Karpas-422 (cell line): ENCODE measurements at regions not wholly inside any gene's neighbourhood (a gene's known extent, or its start where the extent isn't known, plus 50 kb on each side); places are given as distances from the start of the nearest gene placed in this dataset.

Source experiments
- DNase-seq: peaks from one replicate; pipeline ENCODE4 v3.0.0-alpha.2; 2015
- H2AFZ ChIP-seq: fragments of 200-600 bp; sonication (generic); 2 replicates; pipeline ENCODE4 v1.6.1; 2014; ENCODE audit warnings: antibody characterized with exemption, low read length, mixed read lengths
- H3K27ac ChIP-seq: fragments of 200-600 bp; sonication (generic); 2 replicates; pipeline ENCODE4 v1.5.1; 2014; ENCODE audit warnings: mild to moderate bottlenecking, low read length, moderate library complexity
- H3K27me3 ChIP-seq: fragments of 200-600 bp; sonication (generic); 2 replicates; pipeline ENCODE4 v1.6.1; 2014; ENCODE audit warnings: low read length, mixed read lengths
- H3K36me3 ChIP-seq: fragments of 200-600 bp; sonication (generic); 2 replicates; pipeline ENCODE4 v1.6.1; 2014; ENCODE audit warnings: low read length, mixed read lengths; ENCODE audit not compliant: insufficient read depth
- H3K4me1 ChIP-seq: fragments of 200-600 bp; sonication (generic); 2 replicates; pipeline ENCODE4 v1.6.1; 2014; ENCODE audit warnings: mild to moderate bottlenecking, low read length, mixed read lengths
- H3K4me2 ChIP-seq: fragments of 200-600 bp; sonication (generic); 2 replicates; pipeline ENCODE4 v1.6.1; 2014; ENCODE audit warnings: low read length, low read depth, mild to moderate bottlenecking; ENCODE audit not compliant: poor library complexity, severe bottlenecking
- H3K4me3 ChIP-seq: fragments of 200-600 bp; sonication (generic); 2 replicates; pipeline ENCODE4 v1.5.1; 2014; ENCODE audit warnings: mild to moderate bottlenecking, antibody characterized with exemption, low read length, mixed read lengths
- H3K79me2 ChIP-seq: fragments of 200-600 bp; sonication (generic); 2 replicates; pipeline ENCODE4 v1.6.1; 2014; ENCODE audit warnings: mild to moderate bottlenecking, low read length, mixed read lengths
- H3K9ac ChIP-seq: fragments of 200-600 bp; sonication (generic); 2 replicates; pipeline ENCODE4 v1.6.0; 2014; ENCODE audit warnings: low read length
- H3K9me2 ChIP-seq: fragments of 200-600 bp; sonication (generic), shearing (Covaris generic); replicated peaks from 2 replicates; pipeline ENCODE4 v1.6.0; 2014; ENCODE audit warnings: mild to moderate bottlenecking, low read length, moderate library complexity; ENCODE audit not compliant: insufficient read depth
- H3K9me3 ChIP-seq: fragments of 300-700, 200-600 bp; sonication (generic); 2 replicates; pipeline ENCODE4 v1.6.1; 2014; ENCODE audit warnings: low read length, mixed read lengths
- H4K20me1 ChIP-seq: fragments of 200-600 bp; sonication (generic); 2 replicates; pipeline ENCODE4 v1.6.1; 2014; ENCODE audit warnings: mild to moderate bottlenecking, antibody characterized with exemption, low read length, low read depth; ENCODE audit not compliant: insufficient read depth

GRCh38 chr15:37209041-37209363, 108.7 kb upstream of the MEIS2 start:
- H3K27ac ChIP-seq: no peak overlapping the region
- no peaks in the 10 kb centered on the region for H3K4me1 ChIP-seq
- DNase-seq: no peak
- H3K79me2 ChIP-seq: no peaks in the 10 kb centered on the region
- H3K27me3 ChIP-seq: no peaks in the 10 kb centered on the region
- H3K4me2 ChIP-seq: no peak overlapping the region
- no peaks in the 10 kb centered on the region for H3K36me3 ChIP-seq
- no peaks in the 10 kb centered on the region for H4K20me1 ChIP-seq
- H2AFZ ChIP-seq: no peak overlapping the region
- H3K9ac ChIP-seq: no peak overlapping the region
- H3K9me3 ChIP-seq: no peaks in the 10 kb centered on the region
- no peaks in the 10 kb centered on the region for H3K9me2 ChIP-seq
- no peak overlapping the region for H3K4me3 ChIP-seq

DNA sequence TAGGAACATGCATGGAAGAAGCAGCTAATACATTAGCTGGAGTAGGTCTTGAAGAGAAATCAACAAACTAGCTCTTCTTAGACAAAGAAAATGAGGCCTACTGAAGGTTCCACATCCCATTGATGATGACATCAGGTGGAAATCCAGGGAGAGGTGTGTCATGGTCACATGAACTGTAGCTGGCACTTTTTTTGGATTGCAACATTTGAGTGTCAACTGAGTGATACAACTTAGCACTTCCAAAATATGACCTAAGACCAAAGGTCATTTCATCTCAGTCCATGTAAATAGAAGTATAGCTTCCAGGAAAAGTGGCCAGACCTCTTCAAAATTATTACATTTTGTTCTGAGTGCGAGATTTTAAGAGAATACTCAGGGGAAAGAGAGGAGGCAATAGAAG, 117.2 kb upstream of the MEIS2 start:
- no peak overlapping the region for H3K9ac ChIP-seq
- H3K36me3 ChIP-seq: no peaks in the 10 kb centered on the region
- H3K27ac ChIP-seq: no peak overlapping the region
- H3K79me2 ChIP-seq: no peaks in the 10 kb centered on the region
- H3K9me3 ChIP-seq: no peaks in the 10 kb centered on the region
- H3K4me3 ChIP-seq: no peak overlapping the region
- H3K4me2 ChIP-seq: no peak overlapping the region
- peak; percentile 32 for DNase-seq
- H4K20me1 ChIP-seq: no peaks in the 10 kb centered on the region
- H3K9me2 ChIP-seq: no peaks in the 10 kb centered on the region
- no peaks in the 10 kb centered on the region for H3K27me3 ChIP-seq
- H2AFZ ChIP-seq: no peak overlapping the region
- H3K4me1 ChIP-seq: no peaks in the 10 kb centered on the region

DNA sequence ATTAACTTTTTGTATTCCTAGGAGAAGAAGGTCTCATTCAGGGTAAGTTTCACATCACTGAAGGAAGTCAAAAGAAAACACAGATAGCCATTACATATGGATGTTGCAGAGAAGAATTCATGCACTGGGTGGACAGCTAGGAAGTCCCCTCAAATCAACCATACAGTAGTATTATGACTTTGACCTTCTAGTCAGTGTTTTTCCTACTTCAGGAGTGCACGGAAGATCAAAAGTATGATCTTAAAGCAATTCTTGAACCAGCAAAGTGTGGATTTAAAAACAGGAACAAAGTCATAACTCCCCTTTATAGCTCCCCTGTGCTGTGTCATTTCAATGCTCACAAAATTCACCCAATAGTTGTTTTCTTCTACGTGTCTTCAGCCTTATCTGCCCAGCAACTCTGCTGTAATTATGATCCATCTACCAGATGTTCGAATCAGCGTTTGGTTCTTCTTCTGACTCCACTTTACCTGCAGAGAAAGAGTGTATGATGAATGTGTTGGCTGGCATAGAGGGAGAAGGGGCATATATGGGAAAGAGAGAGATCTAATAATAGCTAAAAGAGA, 118.1 kb upstream of the MEIS2 start:
- peak; percentile 20 for DNase-seq
- H3K4me2 ChIP-seq: no peak overlapping the region
- no peak overlapping the region for H2AFZ ChIP-seq
- H3K4me3 ChIP-seq: no peak overlapping the region
- no peaks in the 10 kb centered on the region for H3K27me3 ChIP-seq
- no peaks in the 10 kb centered on the region for H3K4me1 ChIP-seq
- H3K9me2 ChIP-seq: no peaks in the 10 kb centered on the region
- H3K9me3 ChIP-seq: no peaks in the 10 kb centered on the region
- H4K20me1 ChIP-seq: no peaks in the 10 kb centered on the region
- no peaks in the 10 kb centered on the region for H3K36me3 ChIP-seq
- H3K27ac ChIP-seq: no peak overlapping the region
- no peaks in the 10 kb centered on the region for H3K79me2 ChIP-seq
- H3K9ac ChIP-seq: no peak overlapping the region

- Histone ChIP-seq H3K27me3 (no peaks in the 10 kb centered on the region), H3K4me1 (no peaks in the 10 kb centered on the region), H3K9me2 (no peaks in the 10 kb centered on the region), H4K20me1 (no peaks in the 10 kb centered on the region), H3K4me3 (no peak overlapping the region), H2AFZ (no peak overlapping the region), H3K27ac (no peak overlapping the region), H3K9me3 (no peaks in the 10 kb centered on the region), H3K79me2 (no peaks in the 10 kb centered on the region), H3K4me2 (no peak overlapping the region), H3K9ac (no peak overlapping the region), H3K36me3 (no peaks in the 10 kb centered on the region)
- DNase-seq: no peak
These were observed 118.9 kb upstream of the MEIS2 start for GRCh38 chr15:37219211-37219701.

DNA sequence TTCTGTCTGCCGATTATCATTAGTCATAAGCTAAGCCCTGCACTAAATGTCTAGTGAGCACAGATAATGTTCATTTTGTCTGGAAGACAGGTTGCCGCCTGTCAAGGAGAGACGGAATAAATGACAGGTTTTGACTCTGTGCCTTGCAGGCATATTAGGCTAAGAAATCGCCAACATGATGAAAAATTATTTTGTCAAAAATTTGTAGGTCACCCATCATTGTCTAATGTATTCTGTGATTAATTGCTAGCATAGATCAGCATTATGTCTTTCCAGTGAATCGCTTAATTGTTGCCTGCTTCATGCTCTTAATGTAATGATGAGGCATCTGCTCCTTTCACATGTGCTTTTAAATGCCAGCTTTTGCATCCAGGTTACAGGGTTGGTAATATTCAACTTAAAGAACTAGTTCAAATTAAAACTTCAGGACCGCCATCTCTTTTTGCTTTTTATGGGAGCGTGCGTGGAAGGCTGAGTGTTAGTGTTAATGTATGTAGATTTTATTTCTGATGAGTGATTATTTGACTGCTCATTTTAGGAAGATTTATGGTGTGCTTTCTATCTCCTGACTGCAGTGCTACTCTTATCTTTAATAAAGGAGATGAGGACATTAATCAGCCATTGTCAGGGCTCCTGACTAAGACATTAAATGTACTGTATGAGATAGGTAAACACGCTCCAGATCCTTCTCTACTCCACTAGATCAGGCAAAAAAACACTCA, 120.8 kb upstream of the MEIS2 start:
- H3K27me3 ChIP-seq: no peaks in the 10 kb centered on the region
- H3K79me2 ChIP-seq: no peaks in the 10 kb centered on the region
- H3K9me3 ChIP-seq: no peaks in the 10 kb centered on the region
- no peak overlapping the region for H3K4me2 ChIP-seq
- no peaks in the 10 kb centered on the region for H3K4me1 ChIP-seq
- no peaks in the 10 kb centered on the region for H3K9me2 ChIP-seq
- H3K27ac ChIP-seq: no peak overlapping the region
- no peaks in the 10 kb centered on the region for H4K20me1 ChIP-seq
- no peaks in the 10 kb centered on the region for H3K36me3 ChIP-seq
- H3K4me3 ChIP-seq: no peak overlapping the region
- no peak overlapping the region for H3K9ac ChIP-seq
- DNase-seq: no peak
- H2AFZ ChIP-seq: no peak overlapping the region

- Histone ChIP-seq H3K4me2 (no peak overlapping the region), H3K27ac (no peak overlapping the region), H3K27me3 (no peaks in the 10 kb centered on the region), H3K9me3 (no peaks in the 10 kb centered on the region), H3K36me3 (no peaks in the 10 kb centered on the region), H3K4me3 (no peak overlapping the region), H3K79me2 (no peaks in the 10 kb centered on the region), H4K20me1 (no peaks in the 10 kb centered on the region), H3K4me1 (no peaks in the 10 kb centered on the region), H2AFZ (no peak overlapping the region), H3K9ac (no peak overlapping the region), H3K9me2 (no peaks in the 10 kb centered on the region)
- DNase-seq: no peak
These were observed 121.4 kb upstream of the MEIS2 start for GRCh38 chr15:37221671-37222145.

GRCh38 chr15:37223089-37223488, 122.7 kb upstream of the MEIS2 start:
- H3K27me3 ChIP-seq: no peaks in the 10 kb centered on the region
- no peaks in the 10 kb centered on the region for H3K79me2 ChIP-seq
- H3K9me2 ChIP-seq: no peaks in the 10 kb centered on the region
- H2AFZ ChIP-seq: no peak overlapping the region
- DNase-seq: no peak
- no peaks in the 10 kb centered on the region for H3K4me1 ChIP-seq
- H3K36me3 ChIP-seq: no peaks in the 10 kb centered on the region
- no peak overlapping the region for H3K27ac ChIP-seq
- no peaks in the 10 kb centered on the region for H4K20me1 ChIP-seq
- H3K4me2 ChIP-seq: no peak overlapping the region
- no peak overlapping the region for H3K9ac ChIP-seq
- H3K9me3 ChIP-seq: no peaks in the 10 kb centered on the region
- no peak overlapping the region for H3K4me3 ChIP-seq

DNA sequence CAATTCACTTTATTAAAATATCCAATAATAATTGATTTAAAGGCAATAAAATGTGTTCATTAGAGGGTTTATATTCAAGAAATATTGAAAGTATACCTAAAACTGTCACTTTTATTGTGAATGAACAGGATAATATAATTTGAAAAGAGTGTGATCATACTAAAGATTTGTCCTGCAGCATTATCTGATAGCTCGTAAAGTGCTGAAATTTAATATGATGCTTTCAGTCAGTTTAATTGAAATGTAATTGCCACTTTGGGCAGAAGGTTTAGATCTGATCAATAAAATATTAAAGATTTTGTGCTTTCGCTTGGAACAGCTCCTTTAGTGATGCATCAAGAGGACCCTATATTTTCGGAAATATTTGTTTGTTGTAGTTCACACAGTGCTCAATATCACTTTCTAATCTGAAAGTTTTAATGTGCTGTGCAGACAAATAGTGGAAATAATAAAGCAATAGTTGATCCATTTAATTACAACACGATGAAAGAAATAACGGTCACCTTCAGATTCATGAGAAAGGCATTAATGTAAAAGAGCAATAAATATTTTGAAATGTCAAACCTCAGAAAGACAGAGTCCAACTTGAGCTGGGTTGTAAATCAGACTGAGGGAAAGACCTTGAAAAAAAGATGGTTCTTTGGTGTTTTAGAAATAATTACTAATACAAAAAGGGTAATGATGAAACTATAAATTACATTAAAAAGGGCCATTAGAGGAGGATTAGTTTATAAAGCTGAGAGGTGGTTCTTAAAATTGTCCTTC, 129.7 kb upstream of the MEIS2 start:
- no peaks in the 10 kb centered on the region for H3K9me2 ChIP-seq
- H3K9ac ChIP-seq: no peak overlapping the region
- H3K79me2 ChIP-seq: no peaks in the 10 kb centered on the region
- H3K9me3 ChIP-seq: no peaks in the 10 kb centered on the region
- H2AFZ ChIP-seq: no peak overlapping the region
- no peaks in the 10 kb centered on the region for H3K36me3 ChIP-seq
- H4K20me1 ChIP-seq: no peaks in the 10 kb centered on the region
- no peaks in the 10 kb centered on the region for H3K27me3 ChIP-seq
- no peak for DNase-seq
- H3K4me2 ChIP-seq: no peak overlapping the region
- no peak overlapping the region for H3K4me3 ChIP-seq
- no peak overlapping the region for H3K27ac ChIP-seq
- H3K4me1 ChIP-seq: no peaks in the 10 kb centered on the region
